Body of pancreas (tissue), 4 donors: ENCODE measurements at regions not wholly inside any gene's neighbourhood (a gene's known extent, or its start where the extent isn't known, plus 50 kb on each side); places are given as distances from the start of the nearest gene placed in this dataset.

ENCODE experiments used
- POLR2A ChIP-seq, 3 donors: fragments of 450-650 bp; IDR thresholded peaks; one replicate each; pipeline ENCODE4 v1.6.1; 2016; ENCODE audit warnings: antibody characterized with exemption in 3 of 3, mild to moderate bottlenecking in 2 of 3
- TF ChIP-seq, protein P1 (sequence below), 7 experiments: fragments of 450-650 bp in 4 of 7; fragments of 200-600 bp in 3 of 7; sonication (generic) in 3 of 7; IDR thresholded peaks; one replicate each; pipeline ENCODE4 v1.5.1; 2016 to 2019; ENCODE audit warnings: antibody characterized with exemption in 7 of 7

DNA sequence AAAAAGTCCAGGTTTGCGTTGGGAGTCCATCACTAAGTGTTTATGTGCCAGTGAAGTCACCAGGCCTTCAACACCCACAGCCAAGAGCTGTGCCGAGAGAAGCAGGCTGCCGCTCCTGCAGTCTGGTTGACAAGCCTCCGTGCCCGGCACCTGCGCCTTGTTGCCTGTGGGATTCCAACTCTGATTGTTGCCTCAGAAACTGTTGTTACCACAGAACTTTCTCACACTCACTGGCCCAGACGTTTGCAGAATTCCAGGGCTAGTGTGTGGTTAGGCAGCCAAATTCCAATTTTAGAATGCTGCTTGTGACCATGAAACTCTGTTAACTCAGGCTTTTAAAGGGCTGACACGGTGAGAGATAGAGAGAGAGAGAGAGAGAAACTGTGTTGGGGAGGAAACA lies 119.5 kb upstream of the LIMCH1 start:
- TF ChIP-seq, protein P1, sequence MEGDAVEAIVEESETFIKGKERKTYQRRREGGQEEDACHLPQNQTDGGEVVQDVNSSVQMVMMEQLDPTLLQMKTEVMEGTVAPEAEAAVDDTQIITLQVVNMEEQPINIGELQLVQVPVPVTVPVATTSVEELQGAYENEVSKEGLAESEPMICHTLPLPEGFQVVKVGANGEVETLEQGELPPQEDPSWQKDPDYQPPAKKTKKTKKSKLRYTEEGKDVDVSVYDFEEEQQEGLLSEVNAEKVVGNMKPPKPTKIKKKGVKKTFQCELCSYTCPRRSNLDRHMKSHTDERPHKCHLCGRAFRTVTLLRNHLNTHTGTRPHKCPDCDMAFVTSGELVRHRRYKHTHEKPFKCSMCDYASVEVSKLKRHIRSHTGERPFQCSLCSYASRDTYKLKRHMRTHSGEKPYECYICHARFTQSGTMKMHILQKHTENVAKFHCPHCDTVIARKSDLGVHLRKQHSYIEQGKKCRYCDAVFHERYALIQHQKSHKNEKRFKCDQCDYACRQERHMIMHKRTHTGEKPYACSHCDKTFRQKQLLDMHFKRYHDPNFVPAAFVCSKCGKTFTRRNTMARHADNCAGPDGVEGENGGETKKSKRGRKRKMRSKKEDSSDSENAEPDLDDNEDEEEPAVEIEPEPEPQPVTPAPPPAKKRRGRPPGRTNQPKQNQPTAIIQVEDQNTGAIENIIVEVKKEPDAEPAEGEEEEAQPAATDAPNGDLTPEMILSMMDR (IDR thresholded peaks at IDR 0.05), result no peak
- TF ChIP-seq POLR2A (IDR thresholded peaks at IDR 0.05), result no peak
